ENCODE measurements at regions not wholly inside any gene's neighbourhood (a gene's known extent, or its start where the extent isn't known, plus 50 kb on each side); places are given as distances from the start of the nearest gene placed in this dataset.

DNA sequence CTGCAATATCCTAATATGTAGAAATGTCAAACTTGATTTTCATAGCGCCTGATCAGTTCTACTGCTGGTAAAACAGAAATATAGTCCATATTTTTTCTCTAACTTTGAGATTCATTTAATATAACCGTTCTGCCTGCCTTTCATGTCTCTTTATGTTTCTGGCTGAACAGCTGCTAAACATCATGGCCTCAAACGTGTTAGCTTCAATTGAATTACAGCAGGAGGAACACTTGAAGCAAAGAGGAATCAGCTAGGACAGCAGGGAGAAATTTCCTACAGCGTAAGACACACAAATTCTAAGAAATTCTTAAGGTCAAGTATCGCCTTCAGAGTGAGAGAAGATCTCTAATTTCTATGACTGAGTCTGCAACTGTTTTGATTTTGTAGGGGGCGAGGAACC, 433.2 kb downstream of the FBXO15 start:
- TF ChIP-seq EP300 (IDR thresholded peaks at IDR 0.05): no peak
- TF ChIP-seq CTCF (IDR thresholded peaks at IDR 0.05): no peak
- no peak for TF ChIP-seq POLR2A (IDR thresholded peaks at IDR 0.05; ENCODE audit: low read depth)
